Spleen (tissue), 11 donors: ENCODE measurements at regions not wholly inside any gene's neighbourhood (a gene's known extent, or its start where the extent isn't known, plus 50 kb on each side); places are given as distances from the start of the nearest gene placed in this dataset.
A peak's percentile ranks its signal among the peaks of the same experiment; 100 is the strongest.

ENCODE experiments used
- DNase-seq: peaks from one replicate; pipeline ENCODE4 v3.0.0-alpha.2; 2020
- H3K27ac ChIP-seq, 8 donors: fragments of 200-600 bp; sonication (generic) in 7 of 8; 1 replicate in 4 of 8; 2 replicates in 4 of 8; pipeline versions ENCODE4 v1.5.0 to v1.8.0; 2016 to 2021; ENCODE audit warnings: inconsistent platforms in 4 of 8, mild to moderate bottlenecking in 4 of 8, moderate library complexity in 1 of 8
- H3K27me3 ChIP-seq, 7 donors: fragments of 200-600 bp; sonication (generic) in 6 of 7; replicated peaks in 1 of 7; 1 replicate in 4 of 7; 2 replicates in 3 of 7; pipeline versions ENCODE4 v1.5.0 to v1.8.0; 2016 to 2021; ENCODE audit warnings: inconsistent platforms in 3 of 7, mild to moderate bottlenecking in 1 of 7
- H3K36me3 ChIP-seq, 6 donors: fragments of 200-600 bp; sonication (generic) in 5 of 6; 1 replicate in 4 of 6; 2 replicates in 2 of 6; pipeline versions ENCODE4 v1.5.0 to v1.8.0; 2016 to 2021; ENCODE audit warnings: inconsistent platforms in 2 of 6
- H3K4me1 ChIP-seq, 6 donors: fragments of 200-600 bp; sonication (generic) in 5 of 6; 1 replicate in 3 of 6; 2 replicates in 3 of 6; pipeline versions ENCODE4 v1.5.0 to v1.8.0; 2016 to 2021; ENCODE audit warnings: inconsistent platforms in 3 of 6
- H3K4me3 ChIP-seq, 8 donors: fragments of 200-600 bp; sonication (generic) in 7 of 8; 1 replicate in 4 of 8; 2 replicates in 4 of 8; pipeline versions ENCODE4 v1.5.0 to v1.8.0; 2016 to 2021; ENCODE audit warnings: inconsistent platforms in 4 of 8, mild to moderate bottlenecking in 4 of 8, moderate library complexity in 2 of 8
- H3K9me3 ChIP-seq, 8 donors: fragments of 200-600 bp; sonication (generic) in 7 of 8; 1 replicate in 4 of 8; 2 replicates in 4 of 8; pipeline versions ENCODE4 v1.5.0 to v1.8.0; 2016 to 2021; ENCODE audit warnings: inconsistent platforms in 4 of 8
- CTCF ChIP-seq, 11 experiments: fragments of 200-600 bp in 7 of 11; fragments of 450-650 bp in 4 of 11; sonication (generic) in 4 of 11; IDR thresholded peaks in 8 of 11; conservative IDR thresholded peaks in 3 of 11; 1 replicate in 7 of 11; 2 replicates in 4 of 11; pipeline versions ENCODE4 v1.4.0 to v1.8.0; 2016 to 2021; ENCODE audit warnings: antibody characterized with exemption in 11 of 11, inconsistent platforms in 4 of 11, mild to moderate bottlenecking in 1 of 11
- POLR2A ChIP-seq, 3 donors: fragments of 450-650 bp; IDR thresholded peaks; one replicate each; pipeline ENCODE4 v1.5.1; 2017; ENCODE audit warnings: antibody characterized with exemption in 3 of 3, mild to moderate bottlenecking in 1 of 3
- POLR2AphosphoS5 ChIP-seq, 3 donors: sonication (generic); formaldehyde crosslinking; IDR thresholded peaks; one replicate each; pipeline ENCODE4 v1.5.1; 2017; ENCODE audit warnings: antibody characterized with exemption in 3 of 3
- WGBS, 5 donors: extraction: QIAGEN DNeasy Blood & Tissue Kit in 3 of 5; methylation state at CpG; one replicate each; pipeline versions ENCODE4 v1.1.5 to v1.1.7; 2013 to 2018; 5-methylcytosine and 5-hydroxymethylcytosine counted together
- intact Hi-C: fragments of 100-400 bp; cut with DNase I; formaldehyde crosslinking; loops from one replicate; pipeline ENCODE4 v1.15.0; 2023; ENCODE audit warnings: low total_unique reads
- donor health status: healthy with polysubstance abuse.
- donor health status: DM: no; HTN: no; CAD: no; lungs with moderate emphysema.
- donor health status: DM: no; HTN: no; CAD: no.
- donor health status: Bipolar disorder and iron deficiency.
- donor health status: healthy.
- donor health status: DM: no; HTN: no; CAD: no.
- donor health status: DM: yes; HTN: yes; CAD: no.

- no peak for TF ChIP-seq POLR2A (IDR thresholded peaks at IDR 0.05)
- TF ChIP-seq POLR2AphosphoS5 (IDR thresholded peaks at IDR 0.05), result no peak
- no peak for TF ChIP-seq CTCF (IDR thresholded peaks at IDR 0.05 in 8 of 11, conservative IDR thresholded peaks at IDR 0.05 in 3 of 11)
- WGBS, 5 donors, result 85 to 95% (median 93%) methylated on average over 2 of the region's 2 CpGs
- H3K4me3 ChIP-seq, result no peak overlapping the region
These were observed 404.7 kb upstream of the CHAC2 start for GRCh38 chr2:53362934-53363333.

GRCh38 chr2:53356291-53356905, 411.2 kb upstream of the CHAC2 start:
- no peaks in the 10 kb centered on the region for H3K4me1 ChIP-seq
- peak; percentile 76 for DNase-seq
- 85 to 97% (median 92%) methylated on average over 12 to 26 of the region's 26 CpGs for WGBS, 5 donors
- no peaks in the 10 kb centered on the region for H3K36me3 ChIP-seq
- intact Hi-C loops, result no loop called here
- H3K27me3 ChIP-seq, result no peaks in the 10 kb centered on the region
- no peak overlapping the region for H3K4me3 ChIP-seq
- H3K9me3 ChIP-seq, result peaks cover 0 to 56% (median 44%) of the 10 kb centered on the region in 8 donors
- H3K27ac ChIP-seq, result no peak overlapping the region
- no peak for TF ChIP-seq POLR2A (IDR thresholded peaks at IDR 0.05)
- no peak for TF ChIP-seq POLR2AphosphoS5 (IDR thresholded peaks at IDR 0.05)
- no peak for TF ChIP-seq CTCF (IDR thresholded peaks at IDR 0.05 in 8 of 11, conservative IDR thresholded peaks at IDR 0.05 in 3 of 11)

More at GRCh38 chr2:53362934-53363333, 404.7 kb upstream of the CHAC2 start:
- Histone ChIP-seq H3K27ac (no peak overlapping the region), H3K27me3 (no peaks in the 10 kb centered on the region), H3K9me3 (peaks cover 0 to 38% (median 17%) of the 10 kb centered on the region in 8 donors), H3K4me1 (no peaks in the 10 kb centered on the region), H3K36me3 (no peaks in the 10 kb centered on the region)
- intact Hi-C loops, result no loop called here
- DNase-seq, result no peak

- H3K27ac ChIP-seq, result no peak overlapping the region
- no peak overlapping the region for H3K4me3 ChIP-seq
- H3K9me3 ChIP-seq, result peaks cover 0 to 47% (median 36%) of the 10 kb centered on the region in 8 donors
- TF ChIP-seq POLR2A (IDR thresholded peaks at IDR 0.05) (no peak), CTCF (IDR thresholded peaks at IDR 0.05 in 8 of 11, conservative IDR thresholded peaks at IDR 0.05 in 3 of 11) (no peak), POLR2AphosphoS5 (IDR thresholded peaks at IDR 0.05) (no peak)
- no peaks in the 10 kb centered on the region for H3K4me1 ChIP-seq
- no peaks in the 10 kb centered on the region for H3K27me3 ChIP-seq
- no peak for DNase-seq
- no peaks in the 10 kb centered on the region for H3K36me3 ChIP-seq
- intact Hi-C loops, result no loop called here
- 84 to 93% (median 91%) methylated on average over 5 to 6 of the region's 6 CpGs for WGBS, 5 donors
These were observed 414.2 kb upstream of the CHAC2 start for GRCh38 chr2:53353135-53354114.

- Histone ChIP-seq H3K36me3 (no peaks in the 10 kb centered on the region), H3K4me3 (no peak overlapping the region), H3K27ac (no peak overlapping the region), H3K27me3 (no peaks in the 10 kb centered on the region), H3K9me3 (peaks cover 0 to under 1% (median 0%) of the 10 kb centered on the region in 8 donors), H3K4me1 (no peaks in the 10 kb centered on the region)
- intact Hi-C loops, result no loop called here
- 76 to 86% (median 83%) methylated on average over 3 of the region's 3 CpGs for WGBS, 5 donors
- no peak for TF ChIP-seq POLR2AphosphoS5 (IDR thresholded peaks at IDR 0.05)
- DNase-seq, result no peak
These were observed 420.3 kb upstream of the CHAC2 start for GRCh38 chr2:53347269-53347668.
